HG03064 (cell line): ENCODE measurements at regions not wholly inside any gene's neighbourhood (a gene's known extent, or its start where the extent isn't known, plus 50 kb on each side); places are given as distances from the start of the nearest gene placed in this dataset.
A peak's percentile ranks its signal among the peaks of the same experiment; 100 is the strongest.

Experiments
- ATAC-seq: cut with Tn5 transposase; IDR thresholded peaks from one replicate; pipeline ENCODE4 v1.9.1; 2021; ENCODE audit warnings: low read depth; ENCODE audit not compliant: unreplicated experiment

DNA sequence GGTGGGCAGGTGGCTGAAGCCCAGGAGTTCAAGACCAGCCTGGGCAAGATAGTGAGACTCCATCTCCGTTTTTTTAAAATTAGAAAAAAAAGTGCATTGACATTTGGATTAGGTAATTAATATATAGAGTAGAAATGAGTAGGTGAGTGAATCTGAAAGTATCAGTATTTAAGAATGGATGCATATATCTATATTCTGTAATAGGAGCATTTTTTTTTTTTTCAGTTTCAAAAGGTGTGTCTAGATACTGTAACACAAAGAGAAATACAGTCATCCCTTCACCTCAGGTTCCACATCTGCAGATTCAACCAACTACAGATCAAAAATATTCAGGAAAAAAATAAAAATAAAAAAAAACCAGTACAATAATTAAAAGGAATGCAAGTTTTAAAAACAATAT, 50.8 kb downstream of the RBM27 start:
- no peak for ATAC-seq

DNA sequence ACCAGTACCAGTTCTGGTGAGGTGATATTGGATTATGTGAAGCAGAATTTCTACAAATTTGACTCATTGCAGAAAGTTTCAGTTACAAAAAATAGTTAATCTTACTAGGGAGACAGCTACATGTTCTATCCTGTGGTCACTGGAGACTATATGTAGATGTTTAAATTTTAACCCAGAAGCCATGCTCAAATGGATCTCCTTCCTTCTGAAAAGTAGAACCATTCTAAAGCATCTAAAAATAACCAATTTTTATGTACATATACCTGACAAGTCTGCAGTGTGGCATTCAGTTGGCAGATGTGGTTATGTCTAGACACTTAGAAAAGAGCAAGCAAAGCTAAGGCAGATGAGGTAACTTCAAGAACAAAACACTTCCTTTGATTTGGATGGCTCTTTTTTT, 65.5 kb upstream of the POU4F3 start:
- ATAC-seq, result peak; percentile 66

DNA sequence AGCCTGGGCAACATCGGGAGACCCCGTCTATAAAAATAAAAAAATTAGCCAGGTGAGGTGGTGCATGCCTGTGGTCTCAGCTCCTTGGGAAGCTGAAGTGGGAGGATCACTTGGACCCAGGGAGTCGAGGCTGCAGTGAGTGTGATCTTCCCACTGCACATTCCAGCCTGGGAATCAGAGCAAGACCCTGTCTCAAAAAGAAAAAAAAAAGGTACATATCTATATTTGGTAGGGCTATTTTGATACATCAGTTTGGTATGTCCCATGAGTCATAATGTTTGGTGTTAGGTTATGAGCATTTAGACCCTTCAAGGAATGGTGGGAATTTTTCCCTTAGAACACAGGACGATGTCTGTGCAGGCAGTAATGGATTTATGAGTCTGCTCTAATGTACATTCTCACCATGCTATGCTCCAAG, 55.3 kb upstream of the POU4F3 start:
- ATAC-seq, result no peak

DNA sequence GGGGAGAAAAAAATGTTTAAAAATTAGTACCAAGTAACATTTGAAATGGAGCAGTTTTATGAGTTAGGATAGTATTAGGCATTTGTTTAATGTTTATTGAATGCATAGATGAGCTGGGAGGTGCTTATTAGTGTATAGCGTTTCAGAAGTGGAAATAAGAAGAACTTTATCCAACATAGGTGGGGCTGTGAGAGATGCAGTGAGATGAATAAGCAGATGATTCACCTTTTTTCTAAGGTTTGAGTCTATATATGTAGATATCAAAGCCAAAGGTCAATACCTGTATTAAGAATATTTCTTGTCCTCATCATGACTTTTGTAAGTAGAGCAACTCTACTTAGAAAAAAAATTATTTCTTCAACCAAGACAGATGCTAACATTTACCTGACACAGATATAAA, 54.6 kb upstream of the POU4F3 start:
- no peak for ATAC-seq
